GM23338 (cell line): ENCODE measurements at regions not wholly inside any gene's neighbourhood (a gene's known extent, or its start where the extent isn't known, plus 50 kb on each side); places are given as distances from the start of the nearest gene placed in this dataset.

Source experiments
- ATAC-seq: fragments of 200-7000 bp; cut with Tn5 transposase; 3 replicates; pipeline ENCODE4 v1.9.1; 2020
- DNase-seq: peaks from one replicate; pipeline ENCODE4 v3.0.0-alpha.2; 2015; ENCODE audit warnings: low spot score
- H2AFZ ChIP-seq: fragments of 200-600 bp; sonication (generic); 2 replicates; pipeline ENCODE4 v1.8.0; 2016; ENCODE audit warnings: antibody characterized with exemption, mild to moderate bottlenecking, moderate library complexity
- H3F3A ChIP-seq: fragments of 200-600 bp; sonication (generic); replicated peaks from 2 replicates; pipeline ENCODE4 v1.8.0; 2017; ENCODE audit warnings: antibody characterized with exemption, mixed run types, low read depth
- H3K27ac ChIP-seq: fragments of 200-600 bp; sonication (generic); 2 replicates; pipeline ENCODE4 v1.6.1; 2016; ENCODE audit warnings: low read depth
- H3K27me3 ChIP-seq: fragments of 200-600 bp; sonication (generic); 2 replicates; pipeline ENCODE4 v1.8.0; 2016; ENCODE audit warnings: mild to moderate bottlenecking, mixed run types, moderate library complexity; ENCODE audit not compliant: insufficient read depth
- H3K36me3 ChIP-seq: fragments of 200-600 bp; sonication (generic); 2 replicates; pipeline ENCODE4 v1.8.0; 2016; ENCODE audit warnings: mild to moderate bottlenecking; ENCODE audit not compliant: insufficient read depth
- H3K4me1 ChIP-seq: fragments of 200-600 bp; sonication (generic); 2 replicates; pipeline ENCODE4 v1.8.0; 2016; ENCODE audit warnings: mild to moderate bottlenecking, moderate library complexity; ENCODE audit not compliant: insufficient read depth
- H3K4me2 ChIP-seq: fragments of 200-600 bp; sonication (generic); 2 replicates; pipeline ENCODE4 v1.7.1; 2017; ENCODE audit warnings: mixed run types
- H3K4me3 ChIP-seq: fragments of 200-600 bp; sonication (generic); 2 replicates; pipeline ENCODE4 v1.6.1; 2016; ENCODE audit warnings: mixed run types
- H3K79me2 ChIP-seq: fragments of 200-600 bp; sonication (generic); replicated peaks from 2 replicates; pipeline ENCODE4 v1.8.0; 2017; ENCODE audit warnings: mild to moderate bottlenecking; ENCODE audit not compliant: insufficient read depth
- H3K9me2 ChIP-seq: fragments of 200-600 bp; sonication (generic); 2 replicates; pipeline ENCODE4 v1.8.0; 2017; ENCODE audit not compliant: insufficient read depth
- H4K20me1 ChIP-seq: fragments of 200-600 bp; sonication (generic); replicated peaks from 2 replicates; pipeline ENCODE4 v1.8.0; 2017; ENCODE audit warnings: mild to moderate bottlenecking; ENCODE audit not compliant: insufficient read depth
- H3K27ac Mint-ChIP-seq: 2 replicates; pipeline ENCODE4 v1.8.0; 2020; ENCODE audit warnings: inconsistent platforms, mild to moderate bottlenecking, moderate library complexity, mixed read lengths
- H3K27me3 Mint-ChIP-seq: 3 replicates; pipeline ENCODE4 v1.8.0; 2022; ENCODE audit warnings: low read depth, mild to moderate bottlenecking, moderate library complexity, mixed read lengths, inconsistent platforms; ENCODE audit not compliant: insufficient read depth, poor library complexity
- H3K36me3 Mint-ChIP-seq: 3 replicates; pipeline ENCODE4 v1.8.0; 2021; ENCODE audit warnings: low read depth, mild to moderate bottlenecking, inconsistent platforms, moderate library complexity, mixed read lengths
- H3K4me1 Mint-ChIP-seq: 3 replicates; pipeline ENCODE4 v1.8.0; 2020; ENCODE audit warnings: mild to moderate bottlenecking, inconsistent platforms, mixed read lengths
- H3K4me3 Mint-ChIP-seq: 3 replicates; pipeline ENCODE4 v1.8.0; 2021; ENCODE audit warnings: moderate library complexity, mild to moderate bottlenecking, inconsistent platforms, mixed read lengths
- H3K9me3 Mint-ChIP-seq: 3 replicates; pipeline ENCODE4 v1.8.0; 2020; ENCODE audit warnings: moderate library complexity, mild to moderate bottlenecking, inconsistent platforms, mixed read lengths
- EZH2 ChIP-seq: fragments of 200-600 bp; sonication (generic); IDR thresholded peaks from one replicate; pipeline ENCODE4 v1.8.0; 2017; ENCODE audit warnings: antibody characterized with exemption, mild to moderate bottlenecking, low read depth; ENCODE audit not compliant: unreplicated experiment
- POLR2AphosphoS5 ChIP-seq: IDR thresholded peaks from 2 replicates; pipeline ENCODE4 v1.6.1; 2016; ENCODE audit warnings: antibody characterized with exemption, low read depth
- REST ChIP-seq: IDR thresholded peaks from one replicate; pipeline ENCODE4 v1.6.1; 2018; ENCODE audit warnings: antibody characterized with exemption; ENCODE audit not compliant: unreplicated experiment
- STAT1 ChIP-seq: IDR thresholded peaks from one replicate; pipeline ENCODE4 v1.6.1; 2016; ENCODE audit warnings: antibody characterized with exemption; ENCODE audit not compliant: unreplicated experiment
- ZNF114 ChIP-seq: fragments of 250-450 bp; sonication (Bioruptor Pico); IDR thresholded peaks from 2 replicates; pipeline ENCODE4 v1.5.0; 2020; ENCODE audit warnings: mild to moderate bottlenecking, moderate library complexity
- TF ChIP-seq, protein P1 (sequence below): fragments of 250-450 bp; sonication (Bioruptor Pico); IDR thresholded peaks from 2 replicates; pipeline ENCODE4 v1.5.0; 2020; ENCODE audit warnings: mild to moderate bottlenecking, moderate library complexity

- Histone ChIP-seq H3F3A (no peaks in the 10 kb centered on the region), H3K27ac (no peak overlapping the region), H3K9me2 (no peaks in the 10 kb centered on the region), H3K79me2 (no peaks in the 10 kb centered on the region), H3K4me3 (no peak overlapping the region), H4K20me1 (no peaks in the 10 kb centered on the region), H3K27me3 (no peaks in the 10 kb centered on the region), H3K4me2 (no peak overlapping the region), H3K36me3 (no peaks in the 10 kb centered on the region), H2AFZ (no peak overlapping the region), H3K4me1 (no peaks in the 10 kb centered on the region)
- H3K27ac Mint-ChIP-seq, result no peak overlapping the region
- TF ChIP-seq, protein P1, sequence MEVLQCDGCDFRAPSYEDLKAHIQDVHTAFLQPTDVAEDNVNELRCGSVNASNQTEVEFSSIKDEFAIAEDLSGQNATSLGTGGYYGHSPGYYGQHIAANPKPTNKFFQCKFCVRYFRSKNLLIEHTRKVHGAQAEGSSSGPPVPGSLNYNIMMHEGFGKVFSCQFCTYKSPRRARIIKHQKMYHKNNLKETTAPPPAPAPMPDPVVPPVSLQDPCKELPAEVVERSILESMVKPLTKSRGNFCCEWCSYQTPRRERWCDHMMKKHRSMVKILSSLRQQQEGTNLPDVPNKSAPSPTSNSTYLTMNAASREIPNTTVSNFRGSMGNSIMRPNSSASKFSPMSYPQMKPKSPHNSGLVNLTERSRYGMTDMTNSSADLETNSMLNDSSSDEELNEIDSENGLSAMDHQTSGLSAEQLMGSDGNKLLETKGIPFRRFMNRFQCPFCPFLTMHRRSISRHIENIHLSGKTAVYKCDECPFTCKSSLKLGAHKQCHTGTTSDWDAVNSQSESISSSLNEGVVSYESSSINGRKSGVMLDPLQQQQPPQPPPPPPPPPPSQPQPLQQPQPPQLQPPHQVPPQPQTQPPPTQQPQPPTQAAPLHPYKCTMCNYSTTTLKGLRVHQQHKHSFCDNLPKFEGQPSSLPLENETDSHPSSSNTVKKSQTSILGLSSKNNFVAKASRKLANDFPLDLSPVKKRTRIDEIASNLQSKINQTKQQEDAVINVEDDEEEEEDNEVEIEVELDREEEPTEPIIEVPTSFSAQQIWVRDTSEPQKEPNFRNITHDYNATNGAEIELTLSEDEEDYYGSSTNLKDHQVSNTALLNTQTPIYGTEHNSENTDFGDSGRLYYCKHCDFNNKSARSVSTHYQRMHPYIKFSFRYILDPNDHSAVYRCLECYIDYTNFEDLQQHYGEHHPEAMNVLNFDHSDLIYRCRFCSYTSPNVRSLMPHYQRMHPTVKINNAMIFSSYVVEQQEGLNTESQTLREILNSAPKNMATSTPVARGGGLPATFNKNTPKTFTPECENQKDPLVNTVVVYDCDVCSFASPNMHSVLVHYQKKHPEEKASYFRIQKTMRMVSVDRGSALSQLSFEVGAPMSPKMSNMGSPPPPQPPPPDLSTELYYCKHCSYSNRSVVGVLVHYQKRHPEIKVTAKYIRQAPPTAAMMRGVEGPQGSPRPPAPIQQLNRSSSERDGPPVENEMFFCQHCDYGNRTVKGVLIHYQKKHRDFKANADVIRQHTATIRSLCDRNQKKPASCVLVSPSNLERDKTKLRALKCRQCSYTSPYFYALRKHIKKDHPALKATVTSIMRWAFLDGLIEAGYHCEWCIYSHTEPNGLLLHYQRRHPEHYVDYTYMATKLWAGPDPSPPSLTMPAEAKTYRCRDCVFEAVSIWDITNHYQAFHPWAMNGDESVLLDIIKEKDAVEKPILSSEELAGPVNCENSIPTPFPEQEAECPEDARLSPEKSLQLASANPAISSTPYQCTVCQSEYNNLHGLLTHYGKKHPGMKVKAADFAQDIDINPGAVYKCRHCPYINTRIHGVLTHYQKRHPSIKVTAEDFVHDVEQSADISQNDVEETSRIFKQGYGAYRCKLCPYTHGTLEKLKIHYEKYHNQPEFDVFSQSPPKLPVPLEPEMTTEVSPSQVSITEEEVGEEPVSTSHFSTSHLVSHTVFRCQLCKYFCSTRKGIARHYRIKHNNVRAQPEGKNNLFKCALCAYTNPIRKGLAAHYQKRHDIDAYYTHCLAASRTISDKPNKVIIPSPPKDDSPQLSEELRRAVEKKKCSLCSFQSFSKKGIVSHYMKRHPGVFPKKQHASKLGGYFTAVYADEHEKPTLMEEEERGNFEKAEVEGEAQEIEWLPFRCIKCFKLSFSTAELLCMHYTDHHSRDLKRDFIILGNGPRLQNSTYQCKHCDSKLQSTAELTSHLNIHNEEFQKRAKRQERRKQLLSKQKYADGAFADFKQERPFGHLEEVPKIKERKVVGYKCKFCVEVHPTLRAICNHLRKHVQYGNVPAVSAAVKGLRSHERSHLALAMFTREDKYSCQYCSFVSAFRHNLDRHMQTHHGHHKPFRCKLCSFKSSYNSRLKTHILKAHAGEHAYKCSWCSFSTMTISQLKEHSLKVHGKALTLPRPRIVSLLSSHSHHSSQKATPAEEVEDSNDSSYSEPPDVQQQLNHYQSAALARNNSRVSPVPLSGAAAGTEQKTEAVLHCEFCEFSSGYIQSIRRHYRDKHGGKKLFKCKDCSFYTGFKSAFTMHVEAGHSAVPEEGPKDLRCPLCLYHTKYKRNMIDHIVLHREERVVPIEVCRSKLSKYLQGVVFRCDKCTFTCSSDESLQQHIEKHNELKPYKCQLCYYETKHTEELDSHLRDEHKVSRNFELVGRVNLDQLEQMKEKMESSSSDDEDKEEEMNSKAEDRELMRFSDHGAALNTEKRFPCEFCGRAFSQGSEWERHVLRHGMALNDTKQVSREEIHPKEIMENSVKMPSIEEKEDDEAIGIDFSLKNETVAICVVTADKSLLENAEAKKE, result no peak
- TF ChIP-seq EZH2, result no peak
- TF ChIP-seq POLR2AphosphoS5, result no peak
- no peak for TF ChIP-seq STAT1
- TF ChIP-seq REST, result no peak
- no peak for TF ChIP-seq ZNF114 (CRISPR knock-in tag)
- DNase-seq (no peak), ATAC-seq (no peak)
- H3K27me3 Mint-ChIP-seq, result no peaks in the 10 kb centered on the region
- H3K9me3 Mint-ChIP-seq, result no peaks in the 10 kb centered on the region; the same call in 2 of the 3 replicates
- no peaks in the 10 kb centered on the region for H3K36me3 Mint-ChIP-seq
- no peak overlapping the region for H3K4me3 Mint-ChIP-seq
- peaks cover 3% of the 10 kb centered on the region; the same call in 1 of the 3 replicates for H3K4me1 Mint-ChIP-seq
These were observed 84.1 kb downstream of the ACTBL2 start for GRCh38 chr5:57398413-57399093.
